A549 (cell line): ENCODE measurements at regions not wholly inside any gene's neighbourhood (a gene's known extent, or its start where the extent isn't known, plus 50 kb on each side); places are given as distances from the start of the nearest gene placed in this dataset.
"Not testable (repeated sequence)": the region's sequence is repeated elsewhere in the genome, so short reads cannot be mapped to it uniquely, and the experiment has no call there.

Source experiments
- ATAC-seq, 2 experiments: fragments of 200-7000 bp in 1 of 2; fragments of >200 bp in 1 of 2; cut with Nextera tagmentation in 1 of 2; cut with Tn5 transposase in 1 of 2; 3 replicates each; pipeline versions ENCODE4 v1.8.0 to v1.9.1; 2018 to 2020; ENCODE audit warnings: mild to moderate bottlenecking in 1 of 2, moderate library complexity in 1 of 2
- CTCF ChIA-PET: fragments of 300-600 bp; sonication (Branson Sonifier 250); formaldehyde crosslinking; extraction: SDS; loops from one replicate; lab custom pipeline; 2021; ENCODE audit warnings: antibody characterized with exemption, inconsistent platforms; lab: Yijun Ruan, JAX
- POLR2A ChIA-PET: fragments of 350-600 bp; formaldehyde crosslinking; extraction: SDS; loops from one replicate; lab custom pipeline; 2021; ENCODE audit warnings: antibody characterized with exemption, inconsistent platforms; lab: Yijun Ruan, JAX
- DNase-seq, 2 experiments: peaks; one replicate each; pipeline versions ENCODE4 v3.0.0 to v3.0.0-alpha.2; 2011 to 2016; ENCODE audit warnings: low read depth in 1 of 2, low spot score in 1 of 2
- FAIRE-seq: peaks from 2 replicates; lab custom pipeline; 2011; peaks lifted over from hg19 to GRCh38; lab: Jason Lieb, UNC
- H3K27ac ChIP-seq, 2 experiments: fragments of >200 bp; sonication (Bioruptor Twin); formaldehyde crosslinking; 3 replicates each; pipeline ENCODE4 v1.5.1; 2016 to 2017
- H3K4me1 ChIP-seq: fragments of >200 bp; sonication (Bioruptor Twin); formaldehyde crosslinking; 3 replicates; pipeline ENCODE4 v1.6.1; 2016
- H3K4me2 ChIP-seq: fragments of >200 bp; sonication (Bioruptor Twin); formaldehyde crosslinking; 3 replicates; pipeline ENCODE4 v1.6.1; 2016
- H3K4me3 ChIP-seq: fragments of >200 bp; sonication (Bioruptor Twin); formaldehyde crosslinking; 3 replicates; pipeline ENCODE4 v1.5.1; 2016
- H3K9me3 ChIP-seq: fragments of >200 bp; sonication (Bioruptor Twin); formaldehyde crosslinking; 3 replicates; pipeline ENCODE4 v1.6.1; 2016
- ATOH8 ChIP-seq: fragments of 250-450 bp; sonication (Bioruptor Pico); IDR thresholded peaks from 2 replicates; pipeline ENCODE4 v1.5.0; 2020; ENCODE audit warnings: low read depth, mild to moderate bottlenecking, moderate library complexity
- BCL3 ChIP-seq: fragments of >200 bp; sonication (Bioruptor Twin); formaldehyde crosslinking; IDR thresholded peaks from 3 replicates; pipeline ENCODE4 v1.6.1; 2016
- CEBPB ChIP-seq, 2 experiments: fragments of >200 bp in 1 of 2; sonication (Bioruptor Twin) in 1 of 2; formaldehyde crosslinking in 1 of 2; IDR thresholded peaks; 2 replicates each; pipeline ENCODE4 v1.6.1; 2012 to 2016
- CHD2 ChIP-seq: fragments of 150-350 bp; IDR thresholded peaks from 2 replicates; pipeline ENCODE4 v1.6.1; 2014; ENCODE audit warnings: low read length; ENCODE audit not compliant: partially characterized antibody
- CHD4 ChIP-seq: fragments of 200-600 bp; sonication (generic); IDR thresholded peaks from 2 replicates; pipeline ENCODE4 v1.6.1; 2016; ENCODE audit warnings: antibody characterized with exemption, mild to moderate bottlenecking, borderline replicate concordance
- E2F6 ChIP-seq: IDR thresholded peaks from 2 replicates; pipeline ENCODE4 v1.6.1; 2012; ENCODE audit warnings: low read depth, borderline replicate concordance
- EHF ChIP-seq: fragments of 250-450 bp; sonication (Bioruptor Pico); IDR thresholded peaks from 2 replicates; pipeline ENCODE4 v1.5.0; 2020; ENCODE audit warnings: mild to moderate bottlenecking
- EHMT2 ChIP-seq: fragments of 200-600 bp; sonication (generic); IDR thresholded peaks from 2 replicates; pipeline ENCODE4 v1.6.1; 2016; ENCODE audit warnings: antibody characterized with exemption, low read depth, mild to moderate bottlenecking, moderate library complexity
- HEYL ChIP-seq: fragments of 250-450 bp; sonication (Bioruptor Pico); IDR thresholded peaks from 2 replicates; pipeline ENCODE4 v1.8.0; 2021; ENCODE audit warnings: mild to moderate bottlenecking, moderate library complexity
- MAX ChIP-seq: IDR thresholded peaks from 2 replicates; pipeline ENCODE4 v1.6.1; 2012
- MAZ ChIP-seq: fragments of 150-350 bp; IDR thresholded peaks from 2 replicates; pipeline ENCODE4 v1.6.1; 2014; ENCODE audit warnings: antibody characterized with exemption, low read depth, low read length, borderline replicate concordance
- NR3C1 ChIP-seq: fragments of >200 bp; sonication (Bioruptor Twin); formaldehyde crosslinking; IDR thresholded peaks from 3 replicates; pipeline ENCODE4 v1.6.1; 2017
- PBX3 ChIP-seq: IDR thresholded peaks from 2 replicates; pipeline ENCODE4 v1.6.1; 2012
- POLR2A ChIP-seq: IDR thresholded peaks from 2 replicates; pipeline ENCODE4 v1.6.1; 2012; ENCODE audit warnings: mild to moderate bottlenecking, low read length
- RARB ChIP-seq: fragments of 250-450 bp; sonication (Bioruptor Pico); IDR thresholded peaks from 2 replicates; pipeline ENCODE4 v1.8.0; 2021; ENCODE audit warnings: mild to moderate bottlenecking, moderate library complexity
- RCOR1 ChIP-seq: fragments of 150-350 bp; IDR thresholded peaks from 2 replicates; pipeline ENCODE4 v1.6.1; 2014; ENCODE audit warnings: antibody characterized with exemption, low read length, low read depth
- REST ChIP-seq: fragments of 200-600 bp; sonication (generic); IDR thresholded peaks from 2 replicates; pipeline ENCODE4 v1.6.1; 2016; ENCODE audit warnings: antibody characterized with exemption, mild to moderate bottlenecking, moderate library complexity
- RFX5 ChIP-seq: fragments of 450-650 bp; IDR thresholded peaks from 2 replicates; pipeline ENCODE4 v1.7.1; 2014; ENCODE audit warnings: antibody characterized with exemption, mild to moderate bottlenecking, moderate library complexity
- SMC3 ChIP-seq: fragments of >200 bp; sonication (Bioruptor Twin); formaldehyde crosslinking; IDR thresholded peaks from 3 replicates; pipeline ENCODE4 v1.6.1; 2018; ENCODE audit warnings: inconsistent platforms
- TFCP2L1 ChIP-seq: fragments of 250-450 bp; sonication (Bioruptor Pico); IDR thresholded peaks from 2 replicates; pipeline ENCODE4 v1.5.0; 2021; ENCODE audit warnings: mild to moderate bottlenecking
- USF2 ChIP-seq: fragments of 450-650 bp; IDR thresholded peaks from 2 replicates; pipeline ENCODE4 v1.6.1; 2014; ENCODE audit warnings: antibody characterized with exemption
- ZFP36 ChIP-seq: fragments of 450-650 bp; IDR thresholded peaks from 2 replicates; pipeline ENCODE4 v1.6.1; 2014; ENCODE audit warnings: borderline replicate concordance; ENCODE audit not compliant: partially characterized antibody
- ZSCAN20 ChIP-seq: fragments of 250-450 bp; sonication (Bioruptor Pico); IDR thresholded peaks from 2 replicates; pipeline ENCODE4 v1.8.0; 2022; ENCODE audit warnings: mild to moderate bottlenecking, moderate library complexity
- WGBS: methylation state at CpG from one replicate; pipeline ENCODE4 v1.1.6; 2017; ENCODE audit errors: missing lambda C conversion rate; 5-methylcytosine and 5-hydroxymethylcytosine counted together

- FAIRE-seq (no peak), DNase-seq (no peak), ATAC-seq (no peak)
- 64% methylated on average over 4 of the region's 4 CpGs for WGBS
- TF ChIP-seq TFCP2L1 (CRISPR knock-in tag) (no peak), RFX5 (no peak), ZSCAN20 (CRISPR knock-in tag) (no peak), RARB (CRISPR knock-in tag) (no peak), USF2 (no peak), REST (no peak), ZFP36 (no peak), EHMT2 (no peak), SMC3 (no peak)
- Histone ChIP-seq H3K9me3 (no peaks in the 10 kb centered on the region), H3K4me1 (no peaks in the 10 kb centered on the region), H3K27ac (no peak overlapping the region), H3K4me2 (no peak overlapping the region), H3K4me3 (no peak overlapping the region)
- CTCF ChIA-PET = no interaction called here
- POLR2A ChIA-PET = no interaction called here
These were observed 72.2 kb downstream of the PMAIP1 start for GRCh38 chr18:59971871-59972428.

- H3K27ac ChIP-seq, H3K4me2 ChIP-seq, H3K9me3 ChIP-seq, DNase-seq, H3K4me3 ChIP-seq, H3K4me1 ChIP-seq, POLR2A ChIA-PET, FAIRE-seq, ATAC-seq, CTCF ChIA-PET: not testable (repeated sequence)
- WGBS = 79% methylated on average over 1 of the region's 1 CpG
These were observed 71.3 kb downstream of the PMAIP1 start for GRCh38 chr18:59971144-59971543.

- H3K27ac ChIP-seq, H3K4me3 ChIP-seq, H3K4me1 ChIP-seq, FAIRE-seq, DNase-seq, CTCF ChIA-PET, ATAC-seq, POLR2A ChIA-PET, H3K9me3 ChIP-seq, H3K4me2 ChIP-seq: not testable (repeated sequence)
- 92% methylated on average over 25 of the region's 56 CpGs for WGBS
These were observed 69.8 kb downstream of the PMAIP1 start for GRCh38 chr18:59969477-59970028.

- Histone ChIP-seq H3K9me3 (no peaks in the 10 kb centered on the region), H3K4me1 (no peaks in the 10 kb centered on the region), H3K27ac (no peak overlapping the region), H3K4me3 (no peak overlapping the region), H3K4me2 (no peak overlapping the region)
- ChIA-PET CTCF (no interaction called here), POLR2A (no interaction called here)
- WGBS = 66% methylated on average over 2 of the region's 2 CpGs
- ATAC-seq (no peak), DNase-seq (no peak), FAIRE-seq (no peak)
- TF ChIP-seq BCL3 = no peak
- TF ChIP-seq RCOR1 = no peak
- TF ChIP-seq HEYL (CRISPR knock-in tag) = no peak
- TF ChIP-seq E2F6 = no peak
- no peak for TF ChIP-seq CHD4
- TF ChIP-seq MAX = no peak
- TF ChIP-seq CHD2 = no peak
- no peak for TF ChIP-seq PBX3
- TF ChIP-seq EHF (CRISPR knock-in tag) = no peak
- TF ChIP-seq MAZ = no peak
- no peak for TF ChIP-seq CEBPB (IDR thresholded peaks at IDR 0.05)
- no peak for TF ChIP-seq NR3C1
- TF ChIP-seq POLR2A = no peak
- TF ChIP-seq ATOH8 (CRISPR knock-in tag) = no peak
These were observed 68.8 kb downstream of the PMAIP1 start for GRCh38 chr18:59968583-59968982.
